Activated CD4-positive, alpha-beta T cell treated with anti-CD3 and anti-CD28 coated beads, Interleukin-2, amount 10 ng/mL, durations not matched to agents 7 days and 5 days (primary cell): ENCODE measurements at regions not wholly inside any gene's neighbourhood (a gene's known extent, or its start where the extent isn't known, plus 50 kb on each side); places are given as distances from the start of the nearest gene placed in this dataset.

Source experiments
- CTCF ChIA-PET: fragments of 350-600 bp; sonication (Branson Sonifier 250); formaldehyde crosslinking; loops from one replicate; lab custom pipeline; 2021; ENCODE audit warnings: antibody characterized with exemption; lab: Charles Lee
- POLR2A ChIA-PET: fragments of 350-600 bp; sonication (Branson Sonifier 250); formaldehyde crosslinking; loops from one replicate; lab custom pipeline; 2021; ENCODE audit warnings: antibody characterized with exemption; lab: Charles Lee
- DNase-seq: peaks from one replicate; pipeline ENCODE4 v3.0.0-alpha.2; 2020
- H3K27ac Mint-ChIP-seq: one replicate; pipeline ENCODE4 v1.8.0; 2021; ENCODE audit warnings: mild to moderate bottlenecking, moderate library complexity, mixed read lengths
- H3K27me3 Mint-ChIP-seq: one replicate; pipeline ENCODE4 v1.8.0; 2021; ENCODE audit warnings: mixed read lengths
- H3K36me3 Mint-ChIP-seq: one replicate; pipeline ENCODE4 v1.8.0; 2021; ENCODE audit warnings: low read depth, mixed read lengths
- H3K4me1 Mint-ChIP-seq: one replicate; pipeline ENCODE4 v1.8.0; 2021; ENCODE audit warnings: mixed read lengths
- H3K4me3 Mint-ChIP-seq: one replicate; pipeline ENCODE4 v1.8.0; 2021; ENCODE audit warnings: mild to moderate bottlenecking, moderate library complexity, mixed read lengths
- H3K9me3 Mint-ChIP-seq: one replicate; pipeline ENCODE4 v1.8.0; 2021; ENCODE audit warnings: mixed read lengths

DNA sequence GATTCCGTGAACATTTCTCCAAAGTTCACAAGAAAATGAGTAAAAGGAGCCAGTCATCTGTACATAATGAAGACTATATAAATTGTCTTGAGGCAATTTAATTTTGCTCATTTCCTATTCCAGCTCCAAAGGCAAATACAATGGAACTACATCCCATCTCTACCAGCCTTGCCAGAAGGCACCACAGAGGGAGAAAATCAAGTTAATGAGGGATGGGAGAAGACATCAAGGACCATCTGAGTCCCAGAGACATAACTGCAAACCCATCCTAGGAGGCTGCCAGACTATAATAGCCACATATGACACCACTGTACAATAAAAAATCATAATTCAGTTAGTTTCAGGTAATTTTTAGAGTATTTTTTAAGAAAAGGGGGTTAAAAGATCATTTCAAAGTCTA is 136.3 kb upstream of the RGMB start:
- DNase-seq: no peak
- H3K27me3 Mint-ChIP-seq: peaks cover 5% of the 10 kb centered on the region
- ChIA-PET CTCF (no interaction called here), POLR2A (no interaction called here)
- H3K4me1 Mint-ChIP-seq: no peaks in the 10 kb centered on the region
- no peaks in the 10 kb centered on the region for H3K9me3 Mint-ChIP-seq
- H3K27ac Mint-ChIP-seq: no peak overlapping the region
- H3K36me3 Mint-ChIP-seq: no peaks in the 10 kb centered on the region
- no peak overlapping the region for H3K4me3 Mint-ChIP-seq

DNA sequence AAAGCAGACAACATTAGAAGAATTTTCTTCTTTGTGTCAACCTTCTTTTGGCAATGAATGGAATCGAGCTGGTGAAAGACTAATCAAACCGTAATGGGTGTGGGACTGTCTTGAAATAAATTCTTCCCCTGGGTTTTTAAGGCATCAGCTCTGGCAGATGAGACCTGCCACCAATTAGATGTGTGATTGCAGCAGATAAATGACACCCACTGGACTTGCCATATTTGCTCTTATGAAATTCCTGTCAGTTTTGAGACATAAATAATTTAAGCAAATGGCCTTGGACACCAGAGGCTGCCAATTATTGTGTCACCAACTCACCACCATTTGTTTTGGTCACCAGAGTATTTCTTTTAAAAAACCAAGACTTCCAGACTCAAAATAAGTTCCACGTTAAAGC is 135.9 kb upstream of the RGMB start:
- POLR2A ChIA-PET: no interaction called here

DNA sequence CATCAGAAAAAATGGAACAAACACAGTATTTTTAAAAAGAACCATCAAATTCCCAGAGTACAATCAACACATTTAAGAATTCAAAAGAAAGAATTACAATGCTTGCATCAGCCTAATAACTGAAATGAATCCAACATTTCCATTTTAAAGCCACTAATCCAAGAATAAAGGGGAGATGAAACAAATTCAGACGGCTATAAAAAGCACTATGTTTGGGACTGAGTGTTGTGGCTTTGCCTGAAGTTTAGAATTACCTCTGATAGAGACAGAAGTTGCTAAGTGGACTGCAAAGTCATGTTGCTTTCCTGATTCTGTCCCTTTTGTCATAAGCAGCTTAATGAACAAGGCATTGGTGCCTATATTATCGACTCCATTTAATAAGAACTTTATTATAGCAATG is 135.4 kb upstream of the RGMB start:
- H3K9me3 Mint-ChIP-seq: no peaks in the 10 kb centered on the region
- ChIA-PET CTCF (no interaction called here), POLR2A (no interaction called here)
- H3K4me3 Mint-ChIP-seq: no peak overlapping the region
- no peak overlapping the region for H3K27ac Mint-ChIP-seq
- DNase-seq: no peak
- H3K27me3 Mint-ChIP-seq: peaks cover 6% of the 10 kb centered on the region
- H3K36me3 Mint-ChIP-seq: no peaks in the 10 kb centered on the region
- no peaks in the 10 kb centered on the region for H3K4me1 Mint-ChIP-seq

More for the DNA sequence above, 135.9 kb upstream of the RGMB start:
- peaks cover 5% of the 10 kb centered on the region for H3K27me3 Mint-ChIP-seq
- H3K27ac Mint-ChIP-seq: no peak overlapping the region
- no peaks in the 10 kb centered on the region for H3K9me3 Mint-ChIP-seq
- CTCF ChIA-PET: no interaction called here
- no peak overlapping the region for H3K4me3 Mint-ChIP-seq
- no peaks in the 10 kb centered on the region for H3K36me3 Mint-ChIP-seq
- no peaks in the 10 kb centered on the region for H3K4me1 Mint-ChIP-seq
- no peak for DNase-seq

DNA sequence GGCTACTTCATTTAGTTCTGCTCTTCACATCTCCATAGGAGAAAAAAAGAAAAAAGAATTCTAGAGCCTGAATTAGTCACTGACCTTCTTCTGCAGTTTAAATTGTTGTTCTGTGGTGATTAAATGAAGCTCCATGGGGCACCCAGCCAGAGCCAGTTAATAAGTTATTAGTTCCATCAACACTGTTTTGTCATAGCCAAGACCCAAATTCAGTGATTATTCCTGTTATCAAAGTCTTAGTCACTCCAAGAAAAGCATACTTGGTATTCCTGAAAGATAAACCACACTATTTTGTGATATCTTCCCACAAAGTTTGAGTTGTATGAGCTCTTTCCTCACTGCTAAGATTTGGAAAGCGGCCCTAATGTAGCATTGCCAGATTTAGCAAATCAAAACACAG is 134.8 kb upstream of the RGMB start:
- ChIA-PET CTCF (interaction anchor here (0.6 kb wide), 1 partner anchor 137 kb away, joined by 3 read pairs; no protein-coding TSS in a partner anchor), POLR2A (no interaction called here)
- Mint-ChIP-seq H3K27me3 (peaks cover 6% of the 10 kb centered on the region), H3K27ac (no peak overlapping the region), H3K4me3 (no peak overlapping the region), H3K4me1 (no peaks in the 10 kb centered on the region), H3K36me3 (no peaks in the 10 kb centered on the region), H3K9me3 (no peaks in the 10 kb centered on the region)
- DNase-seq: no peak

DNA sequence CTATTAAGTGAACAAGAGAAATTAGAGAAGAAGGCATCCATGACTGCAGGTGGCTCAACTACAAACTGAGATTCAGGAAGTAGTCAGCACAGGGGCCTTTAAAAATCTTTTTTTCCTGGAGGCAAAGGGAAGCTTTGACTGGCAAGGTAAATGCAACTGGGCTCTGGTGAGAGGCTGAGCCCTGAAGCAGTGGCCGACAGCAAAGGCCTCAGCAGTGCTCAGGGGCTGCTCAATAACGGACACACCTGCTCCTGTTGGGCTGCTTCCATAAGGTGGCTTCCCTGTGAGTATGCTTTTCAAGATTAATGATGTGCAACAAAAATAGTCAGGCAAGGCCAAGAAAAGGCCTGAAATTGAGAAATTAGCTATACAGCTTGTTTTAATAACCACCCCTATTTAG is 134.2 kb upstream of the RGMB start:
- ChIA-PET POLR2A (no interaction called here), CTCF (interaction anchor here (0.6 kb wide), 1 partner anchor 137 kb away, joined by 3 read pairs; no protein-coding TSS in a partner anchor)
- Mint-ChIP-seq H3K9me3 (no peaks in the 10 kb centered on the region), H3K27me3 (peaks cover 6% of the 10 kb centered on the region), H3K36me3 (no peaks in the 10 kb centered on the region), H3K4me1 (no peaks in the 10 kb centered on the region), H3K27ac (no peak overlapping the region), H3K4me3 (no peak overlapping the region)
- DNase-seq: no peak

DNA sequence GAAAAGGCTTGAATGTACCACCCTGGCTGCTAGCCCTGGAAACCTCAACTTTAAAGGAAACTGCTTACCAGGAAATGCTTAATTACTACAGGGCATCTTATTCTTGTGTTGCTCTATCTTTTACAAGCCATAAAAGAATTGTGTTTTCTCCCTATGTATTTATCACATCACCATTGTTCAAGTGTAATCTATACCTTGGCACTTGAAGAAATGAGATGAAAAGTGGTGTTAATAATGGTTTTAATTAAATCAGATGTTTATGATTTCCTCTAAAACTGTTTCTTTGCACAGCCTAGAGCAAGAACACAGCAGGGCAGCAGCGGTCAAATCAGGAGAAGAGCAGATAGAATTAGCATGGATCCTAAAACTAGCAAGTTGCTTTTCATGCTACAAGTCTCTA is 131.8 kb upstream of the RGMB start:
- DNase-seq: no peak
- Mint-ChIP-seq H3K9me3 (no peaks in the 10 kb centered on the region), H3K36me3 (no peaks in the 10 kb centered on the region), H3K4me3 (no peak overlapping the region), H3K27ac (no peak overlapping the region), H3K27me3 (peaks cover 3% of the 10 kb centered on the region), H3K4me1 (no peaks in the 10 kb centered on the region)
- CTCF ChIA-PET: no interaction called here
- POLR2A ChIA-PET: no interaction called here

DNA sequence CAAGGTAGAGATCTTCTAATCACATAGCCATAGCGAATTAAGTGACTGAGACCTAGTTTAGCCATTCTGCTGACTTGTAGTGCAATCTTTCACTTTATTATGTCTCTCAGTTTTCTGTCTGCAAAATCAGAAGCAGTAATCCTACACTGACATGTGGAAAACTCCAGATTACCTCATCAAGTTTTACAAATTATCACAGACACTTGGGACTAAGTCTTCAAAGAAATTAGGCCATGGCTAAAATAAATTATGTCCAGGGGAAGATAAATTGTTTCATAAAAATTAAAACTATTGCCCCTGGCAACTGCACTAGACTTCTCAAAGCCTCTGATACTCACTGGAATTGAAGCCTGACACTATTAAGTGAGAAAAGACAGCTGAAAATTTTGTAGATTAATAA is 129.9 kb upstream of the RGMB start:
- Mint-ChIP-seq H3K9me3 (no peaks in the 10 kb centered on the region), H3K27me3 (peaks cover 3% of the 10 kb centered on the region), H3K4me1 (no peaks in the 10 kb centered on the region), H3K27ac (no peak overlapping the region), H3K36me3 (no peaks in the 10 kb centered on the region), H3K4me3 (no peak overlapping the region)
- DNase-seq: no peak
- CTCF ChIA-PET: no interaction called here
- POLR2A ChIA-PET: no interaction called here

DNA sequence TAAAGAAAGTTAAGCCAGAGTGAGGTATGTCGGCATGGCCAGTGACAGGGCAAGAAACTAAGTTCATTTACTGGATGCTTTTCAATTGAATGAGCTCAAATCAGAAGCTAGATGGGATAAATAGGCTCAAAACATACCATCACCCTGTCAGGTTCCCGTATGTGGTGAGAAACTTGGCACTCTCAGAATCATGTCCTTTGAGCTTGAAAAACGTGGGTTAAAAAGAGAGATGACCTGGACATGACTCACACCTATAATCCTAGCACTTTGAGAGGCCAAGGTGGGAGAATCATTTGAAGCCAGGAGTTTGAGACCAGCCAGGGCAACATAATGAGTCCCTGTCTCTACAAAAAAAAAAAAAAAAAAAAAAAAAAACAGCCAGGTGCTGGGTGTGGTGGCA is 121.7 kb upstream of the RGMB start:
- no peaks in the 10 kb centered on the region for H3K4me1 Mint-ChIP-seq
- H3K27ac Mint-ChIP-seq: no peak overlapping the region
- no peak for DNase-seq
- POLR2A ChIA-PET: no interaction called here
- H3K4me3 Mint-ChIP-seq: no peak overlapping the region
- no peaks in the 10 kb centered on the region for H3K36me3 Mint-ChIP-seq
- CTCF ChIA-PET: no interaction called here
- H3K9me3 Mint-ChIP-seq: no peaks in the 10 kb centered on the region
- no peaks in the 10 kb centered on the region for H3K27me3 Mint-ChIP-seq

DNA sequence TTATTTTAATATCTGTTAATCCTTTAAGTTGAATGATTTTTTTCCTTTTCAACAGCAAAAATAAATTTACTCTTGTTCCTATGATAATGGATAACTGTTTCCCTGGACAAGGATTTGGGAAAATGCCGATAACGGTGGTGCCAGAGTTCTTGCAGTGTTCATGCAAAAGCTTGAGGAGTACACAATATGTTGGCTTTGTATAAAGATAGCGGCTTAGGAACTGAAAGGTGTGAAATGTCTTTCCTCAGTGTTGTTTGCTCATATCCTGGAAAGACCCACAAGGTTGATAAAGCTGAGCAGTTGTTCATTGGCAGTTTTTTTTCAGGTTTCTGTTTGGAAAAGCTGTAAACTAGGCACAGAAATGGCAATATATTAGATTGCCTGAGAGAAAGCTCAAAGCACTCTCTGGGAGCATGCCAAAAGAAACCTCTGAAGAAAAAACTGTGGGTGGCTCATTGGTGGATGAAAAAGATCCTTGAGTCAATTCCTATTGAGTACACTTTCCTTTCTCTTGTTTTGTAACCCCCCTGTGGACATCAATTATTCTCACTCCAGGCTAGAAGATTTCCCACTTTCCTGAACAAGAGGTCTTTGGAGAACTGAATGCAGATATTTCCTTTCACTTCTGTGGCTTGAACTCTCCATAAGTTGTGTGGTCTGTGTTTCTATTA is 117.2 kb upstream of the RGMB start:
- Mint-ChIP-seq H3K27me3 (no peaks in the 10 kb centered on the region), H3K4me3 (no peak overlapping the region), H3K4me1 (no peaks in the 10 kb centered on the region), H3K9me3 (no peaks in the 10 kb centered on the region), H3K27ac (no peak overlapping the region), H3K36me3 (no peaks in the 10 kb centered on the region)
- ChIA-PET POLR2A (no interaction called here), CTCF (no interaction called here)
- DNase-seq: no peak

DNA sequence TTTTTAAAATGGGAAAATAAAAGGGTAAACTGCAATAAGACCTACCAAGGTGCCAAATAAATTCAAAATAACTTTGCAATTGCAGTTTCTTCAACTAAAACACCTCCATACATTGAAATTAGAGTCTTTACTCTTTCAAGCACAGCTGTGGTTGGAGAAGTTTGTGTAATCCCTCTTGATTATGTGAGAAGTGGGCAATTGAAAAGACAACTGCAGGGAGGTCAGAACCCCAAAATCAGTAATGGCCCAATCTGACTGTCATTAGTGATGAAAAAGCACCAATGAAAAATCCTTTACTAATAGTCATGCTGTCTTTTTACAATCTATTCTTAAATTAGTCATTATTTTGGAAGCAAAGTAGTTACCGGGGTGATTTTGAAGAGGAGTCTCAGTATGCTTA is 116.7 kb upstream of the RGMB start:
- ChIA-PET POLR2A (no interaction called here), CTCF (no interaction called here)
- Mint-ChIP-seq H3K4me3 (no peak overlapping the region), H3K4me1 (no peaks in the 10 kb centered on the region), H3K27ac (no peak overlapping the region), H3K36me3 (no peaks in the 10 kb centered on the region), H3K27me3 (no peaks in the 10 kb centered on the region), H3K9me3 (no peaks in the 10 kb centered on the region)
- no peak for DNase-seq

DNA sequence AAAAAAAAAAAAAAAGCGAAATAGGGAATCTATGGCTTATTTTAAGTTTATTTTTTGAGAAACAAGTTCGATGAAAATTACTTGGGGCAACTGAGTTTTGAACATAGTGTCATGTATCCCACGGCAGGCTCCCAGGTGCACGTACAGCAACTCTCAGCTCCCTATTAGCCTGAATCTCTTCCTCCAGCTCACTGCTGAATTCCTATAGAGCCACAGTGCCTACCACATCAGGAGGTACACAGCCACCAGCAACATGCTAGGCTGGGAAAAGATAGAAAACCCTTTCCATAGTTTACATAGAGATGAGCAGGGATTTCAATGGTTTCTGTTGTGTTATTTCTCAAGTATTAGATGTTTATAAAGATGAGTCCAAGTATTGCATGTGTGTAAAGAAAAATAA is 115.9 kb upstream of the RGMB start:
- Mint-ChIP-seq H3K4me3 (no peak overlapping the region), H3K36me3 (no peaks in the 10 kb centered on the region), H3K27me3 (no peaks in the 10 kb centered on the region), H3K4me1 (no peaks in the 10 kb centered on the region), H3K27ac (no peak overlapping the region), H3K9me3 (no peaks in the 10 kb centered on the region)
- ChIA-PET CTCF (no interaction called here), POLR2A (no interaction called here)
- no peak for DNase-seq

DNA sequence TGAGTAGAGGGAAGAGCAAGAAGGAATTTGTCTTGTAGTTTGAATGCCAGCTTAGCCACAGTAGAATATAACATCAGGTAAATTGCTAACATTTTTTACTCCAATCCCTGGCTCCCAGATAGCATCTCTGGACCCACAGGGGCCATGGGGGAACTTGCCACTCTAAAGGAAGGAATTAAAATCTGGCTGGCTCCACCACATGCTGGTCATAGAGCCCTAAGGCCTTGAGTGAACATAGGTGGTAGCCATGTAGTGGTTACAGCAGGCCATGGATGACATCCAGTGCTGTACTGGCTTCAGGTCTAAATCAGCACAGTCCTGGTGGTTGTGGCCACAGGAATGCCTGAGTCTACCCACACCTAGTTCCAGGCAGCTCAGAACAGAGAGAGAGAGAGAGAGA is 109.9 kb upstream of the RGMB start:
- no peak overlapping the region for H3K4me3 Mint-ChIP-seq
- no peaks in the 10 kb centered on the region for H3K4me1 Mint-ChIP-seq
- ChIA-PET CTCF (no interaction called here), POLR2A (no interaction called here)
- no peaks in the 10 kb centered on the region for H3K36me3 Mint-ChIP-seq
- no peaks in the 10 kb centered on the region for H3K27me3 Mint-ChIP-seq
- H3K27ac Mint-ChIP-seq: no peak overlapping the region
- no peak for DNase-seq
- no peaks in the 10 kb centered on the region for H3K9me3 Mint-ChIP-seq

DNA sequence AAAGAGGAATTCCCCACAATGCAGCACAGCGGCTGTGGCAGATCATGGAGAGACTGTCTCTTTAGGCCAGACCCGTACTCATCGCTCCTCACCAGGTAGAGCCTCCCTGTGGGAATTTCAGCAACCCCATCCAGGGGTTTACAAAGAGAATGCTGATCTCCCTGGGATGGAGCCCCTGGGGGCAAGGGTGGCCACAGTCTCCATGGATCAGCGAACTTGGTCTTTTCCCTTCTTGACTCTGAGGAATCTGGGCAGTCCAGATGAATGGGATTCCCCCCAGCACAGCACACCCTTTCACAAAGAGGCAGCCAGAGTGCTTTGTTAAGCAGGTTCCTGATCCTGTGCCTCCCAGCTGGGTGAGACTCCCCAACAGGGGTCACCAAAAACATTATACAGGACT is 108.7 kb upstream of the RGMB start:
- Mint-ChIP-seq H3K27ac (no peak overlapping the region), H3K4me3 (no peak overlapping the region), H3K27me3 (no peaks in the 10 kb centered on the region), H3K4me1 (no peaks in the 10 kb centered on the region), H3K36me3 (no peaks in the 10 kb centered on the region), H3K9me3 (no peaks in the 10 kb centered on the region)
- no peak for DNase-seq
- CTCF ChIA-PET: interaction anchor here (0.7 kb wide), 1 partner anchor 220 kb away, joined by 3 read pairs; no protein-coding TSS in a partner anchor
- POLR2A ChIA-PET: no interaction called here

DNA sequence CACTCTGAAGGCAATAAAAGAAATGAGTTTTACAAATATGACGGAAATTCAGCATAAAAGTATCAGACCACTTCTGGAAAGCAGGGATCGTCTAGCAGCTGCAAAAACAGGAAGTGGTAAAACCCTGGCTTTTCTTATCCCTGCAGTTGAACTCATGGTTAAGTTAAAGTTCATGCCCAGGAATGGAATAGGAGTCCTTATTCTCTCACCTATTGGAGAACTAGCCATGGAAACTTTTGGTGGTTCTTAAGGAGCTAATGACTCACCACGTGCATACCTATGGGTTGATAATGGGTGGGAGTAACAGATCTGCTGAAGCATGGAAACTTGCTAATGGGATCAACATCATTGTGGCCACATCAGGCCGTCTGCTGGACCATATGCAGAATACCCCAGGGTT is 93.5 kb upstream of the RGMB start:
- H3K27ac Mint-ChIP-seq: no peak overlapping the region
- POLR2A ChIA-PET: no interaction called here
- H3K4me3 Mint-ChIP-seq: no peak overlapping the region
- H3K36me3 Mint-ChIP-seq: no peaks in the 10 kb centered on the region
- H3K27me3 Mint-ChIP-seq: no peaks in the 10 kb centered on the region
- no peak for DNase-seq
- CTCF ChIA-PET: no interaction called here
- peaks cover 2% of the 10 kb centered on the region for H3K9me3 Mint-ChIP-seq
- H3K4me1 Mint-ChIP-seq: no peaks in the 10 kb centered on the region
